Sigmoid colon (tissue), 4 donors: ENCODE measurements at regions not wholly inside any gene's neighbourhood (a gene's known extent, or its start where the extent isn't known, plus 50 kb on each side); places are given as distances from the start of the nearest gene placed in this dataset.

Experiments used
- EP300 ChIP-seq, 4 donors: sonication (generic); formaldehyde crosslinking; IDR thresholded peaks; one replicate each; pipeline ENCODE4 v1.6.1; 2017; ENCODE audit warnings: antibody characterized with exemption in 4 of 4
- POLR2A ChIP-seq, 2 donors: fragments of 450-650 bp; IDR thresholded peaks; one replicate each; pipeline ENCODE4 v1.6.1; 2016; ENCODE audit warnings: antibody characterized with exemption in 2 of 2, mild to moderate bottlenecking in 2 of 2, moderate library complexity in 2 of 2
- POLR2AphosphoS5 ChIP-seq, 4 donors: sonication (generic); formaldehyde crosslinking; IDR thresholded peaks; one replicate each; pipeline ENCODE4 v1.6.1; 2017; ENCODE audit warnings: antibody characterized with exemption in 4 of 4
- TF ChIP-seq, protein P1 (sequence below), 4 experiments: fragments of 450-650 bp in 3 of 4; fragments of 200-600 bp in 1 of 4; IDR thresholded peaks; one replicate each; pipeline ENCODE4 v1.5.1; 2016 to 2019; ENCODE audit warnings: antibody characterized with exemption in 4 of 4, mild to moderate bottlenecking in 3 of 4, moderate library complexity in 2 of 4

- TF ChIP-seq POLR2AphosphoS5 (IDR thresholded peaks at IDR 0.05) (no peak), POLR2A (IDR thresholded peaks at IDR 0.05) (no peak), EP300 (IDR thresholded peaks at IDR 0.05) (no peak)
- TF ChIP-seq, protein P1, sequence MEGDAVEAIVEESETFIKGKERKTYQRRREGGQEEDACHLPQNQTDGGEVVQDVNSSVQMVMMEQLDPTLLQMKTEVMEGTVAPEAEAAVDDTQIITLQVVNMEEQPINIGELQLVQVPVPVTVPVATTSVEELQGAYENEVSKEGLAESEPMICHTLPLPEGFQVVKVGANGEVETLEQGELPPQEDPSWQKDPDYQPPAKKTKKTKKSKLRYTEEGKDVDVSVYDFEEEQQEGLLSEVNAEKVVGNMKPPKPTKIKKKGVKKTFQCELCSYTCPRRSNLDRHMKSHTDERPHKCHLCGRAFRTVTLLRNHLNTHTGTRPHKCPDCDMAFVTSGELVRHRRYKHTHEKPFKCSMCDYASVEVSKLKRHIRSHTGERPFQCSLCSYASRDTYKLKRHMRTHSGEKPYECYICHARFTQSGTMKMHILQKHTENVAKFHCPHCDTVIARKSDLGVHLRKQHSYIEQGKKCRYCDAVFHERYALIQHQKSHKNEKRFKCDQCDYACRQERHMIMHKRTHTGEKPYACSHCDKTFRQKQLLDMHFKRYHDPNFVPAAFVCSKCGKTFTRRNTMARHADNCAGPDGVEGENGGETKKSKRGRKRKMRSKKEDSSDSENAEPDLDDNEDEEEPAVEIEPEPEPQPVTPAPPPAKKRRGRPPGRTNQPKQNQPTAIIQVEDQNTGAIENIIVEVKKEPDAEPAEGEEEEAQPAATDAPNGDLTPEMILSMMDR (IDR thresholded peaks at IDR 0.05) = no peak
Measured at GRCh38 chr17:13735861-13736260, 134.1 kb upstream of the HS3ST3A1 start.
